Spinal cord (tissue), 10 donors: ENCODE measurements at regions not wholly inside any gene's neighbourhood (a gene's known extent, or its start where the extent isn't known, plus 50 kb on each side); places are given as distances from the start of the nearest gene placed in this dataset. TPM values are rescaled to one million over a fixed set of nuclear protein-coding genes. Genes with fewer than 3 reads are reported as not detected.

ENCODE experiments used
- DNase-seq, 6 donors: peaks; one replicate each; pipeline versions ENCODE4 v3.0.0 to v3.0.0-alpha.2; 2013 to 2015; ENCODE audit warnings: low spot score in 6 of 6, low read depth in 4 of 6
- H3K27ac ChIP-seq: one replicate; pipeline ENCODE4 v1.5.1; 2013; ENCODE audit warnings: low read depth, low read length, control low read depth
- H3K27me3 ChIP-seq: one replicate; pipeline ENCODE4 v1.6.1; 2013; ENCODE audit warnings: low read length; ENCODE audit not compliant: control insufficient read depth, insufficient read depth
- H3K36me3 ChIP-seq: one replicate; pipeline ENCODE4 v1.6.1; 2013; ENCODE audit warnings: low read length; ENCODE audit not compliant: control insufficient read depth, insufficient read depth
- H3K4me1 ChIP-seq: one replicate; pipeline ENCODE4 v1.6.1; 2013; ENCODE audit warnings: low read length; ENCODE audit not compliant: control insufficient read depth, insufficient read depth
- H3K4me3 ChIP-seq: one replicate; pipeline ENCODE4 v1.5.1; 2013; ENCODE audit warnings: low read depth, low read length, control low read depth
- H3K9me3 ChIP-seq: one replicate; pipeline ENCODE4 v1.6.1; 2013; ENCODE audit warnings: low read length; ENCODE audit not compliant: control insufficient read depth, insufficient read depth
- WGBS: methylation state at CpG from one replicate; pipeline ENCODE4 v1.1.5; 2013; ENCODE audit warnings: missing lambda C conversion rate; ENCODE audit not compliant: insufficient coverage; 5-methylcytosine and 5-hydroxymethylcytosine counted together
- small RNA-seq: library from RNA; depleted of rRNA; stranded (forward); fragments of <200 nt; gene quantifications from one replicate; pipeline ENCODE3, GENCODE V24; 2014; ENCODE audit warnings: low replicate concordance
- donor health status: healthy.

GRCh38 chr7:4616116-4616515 lies 66.0 kb upstream of the FOXK1 start:
- Histone ChIP-seq H3K27ac (no peak overlapping the region), H3K4me1 (peaks cover 13% of the 10 kb centered on the region), H3K4me3 (no peak overlapping the region), H3K27me3 (no peaks in the 10 kb centered on the region), H3K9me3 (no peaks in the 10 kb centered on the region), H3K36me3 (no peaks in the 10 kb centered on the region)
- no peak for DNase-seq
- WGBS: no CpG with 5 or more reads among the region's 5 CpGs

- no peaks in the 10 kb centered on the region for H3K9me3 ChIP-seq
- WGBS: 78% methylated on average over 3 of the region's 5 CpGs
These were observed 60.7 kb upstream of the FOXK1 start for GRCh38 chr7:4621396-4621795.

GRCh38 chr7:4626318-4626845 lies 55.7 kb upstream of the FOXK1 start:
- WGBS: no CpG with 5 or more reads among the region's 5 CpGs
- H3K36me3 ChIP-seq: no peaks in the 10 kb centered on the region
- DNase-seq: no peak
- H3K4me1 ChIP-seq: peaks cover 4% of the 10 kb centered on the region
- no peak overlapping the region for H3K4me3 ChIP-seq
- H3K9me3 ChIP-seq: no peaks in the 10 kb centered on the region
- H3K27ac ChIP-seq: no peak overlapping the region
- no peaks in the 10 kb centered on the region for H3K27me3 ChIP-seq

More at GRCh38 chr7:4621396-4621795, 60.7 kb upstream of the FOXK1 start:
- DNase-seq: no peak
- Histone ChIP-seq H3K4me3 (no peak overlapping the region), H3K27ac (no peak overlapping the region), H3K36me3 (no peaks in the 10 kb centered on the region), H3K4me1 (no peaks in the 10 kb centered on the region), H3K27me3 (no peaks in the 10 kb centered on the region)

- no peak overlapping the region for H3K4me3 ChIP-seq
- WGBS: 68% methylated on average over 4 of the region's 8 CpGs
- no peaks in the 10 kb centered on the region for H3K9me3 ChIP-seq
- H3K36me3 ChIP-seq: no peaks in the 10 kb centered on the region
- no peak for DNase-seq
- peaks cover 12% of the 10 kb centered on the region for H3K4me1 ChIP-seq
- H3K27ac ChIP-seq: no peak overlapping the region
- no peaks in the 10 kb centered on the region for H3K27me3 ChIP-seq
These were observed 52.7 kb upstream of the FOXK1 start for GRCh38 chr7:4629287-4629895.

- Histone ChIP-seq H3K4me3 (peak overlapping the region; percentile 31), H3K9me3 (no peaks in the 10 kb centered on the region), H3K36me3 (no peaks in the 10 kb centered on the region), H3K27me3 (no peaks in the 10 kb centered on the region), H3K27ac (peak overlapping the region; percentile 25), H3K4me1 (peaks cover 12% of the 10 kb centered on the region)
- 8% methylated on average over 19 of the region's 25 CpGs for WGBS
- peak in 5 of 6 donors; percentile 73 to 98 (median 80) for DNase-seq
These were observed 50.5 kb upstream of the FOXK1 start for GRCh38 chr7:4631380-4632179.

Small RNA genes lying in the stretch of these regions (small RNA-seq; reads per million reads assigned to genes)
- gene CYP3A54P: not detected
